Duodenal mucosa (tissue), 2 donors: ENCODE measurements at regions not wholly inside any gene's neighbourhood (a gene's known extent, or its start where the extent isn't known, plus 50 kb on each side); places are given as distances from the start of the nearest gene placed in this dataset.

Experiments used
- H3K27ac ChIP-seq: one replicate; pipeline ENCODE4 v1.7.0; 2013; ENCODE audit warnings: low read depth, low read length
- H3K27me3 ChIP-seq, 2 donors: one replicate each; pipeline ENCODE4 v1.7.0; 2013; ENCODE audit warnings: low read length in 2 of 2, control low read depth in 1 of 2; ENCODE audit not compliant: insufficient read depth in 2 of 2, control insufficient read depth in 1 of 2
- H3K36me3 ChIP-seq, 2 donors: one replicate each; pipeline ENCODE4 v1.7.0; 2013; ENCODE audit warnings: low read length in 2 of 2, control low read depth in 1 of 2; ENCODE audit not compliant: insufficient read depth in 2 of 2, control insufficient read depth in 1 of 2
- H3K4me1 ChIP-seq, 2 donors: one replicate each; pipeline ENCODE4 v1.7.0; 2013; ENCODE audit warnings: low read length in 2 of 2, control low read depth in 1 of 2; ENCODE audit not compliant: insufficient read depth in 2 of 2, control insufficient read depth in 1 of 2
- H3K4me3 ChIP-seq, 2 donors: one replicate each; pipeline ENCODE4 v1.7.0; 2013; ENCODE audit warnings: low read length in 2 of 2, low read depth in 1 of 2
- H3K9ac ChIP-seq, 2 donors: one replicate each; pipeline ENCODE4 v1.7.0; 2013; ENCODE audit warnings: low read length in 2 of 2, low read depth in 1 of 2
- H3K9me3 ChIP-seq, 2 donors: one replicate each; pipeline ENCODE4 v1.7.0; 2013; ENCODE audit warnings: low read length in 2 of 2, control low read depth in 1 of 2; ENCODE audit not compliant: control insufficient read depth in 1 of 2

DNA sequence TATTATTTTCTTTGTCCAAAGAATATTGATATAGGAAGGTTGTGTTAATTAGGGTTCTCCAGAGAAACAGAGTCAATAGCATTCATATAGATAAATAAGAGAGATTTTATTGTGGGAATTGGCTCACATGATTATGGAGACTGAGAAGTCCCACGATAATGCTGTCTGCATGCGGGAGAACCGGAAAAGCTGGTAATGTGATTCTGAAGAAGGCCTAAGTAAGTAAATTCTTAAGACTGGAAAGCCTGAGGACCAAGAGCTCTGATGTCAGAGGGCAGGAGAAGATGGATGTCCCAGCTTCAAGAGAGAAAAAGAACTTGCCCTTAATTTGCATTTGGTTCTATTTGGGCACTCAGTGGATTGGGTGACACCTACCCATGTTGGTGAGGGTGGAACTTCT is 307.4 kb upstream of the C9orf72 start:
- Histone ChIP-seq H3K9ac (no peak overlapping the region), H3K27ac (no peak overlapping the region), H3K9me3 (no peaks in the 10 kb centered on the region), H3K4me3 (no peak overlapping the region), H3K27me3 (no peaks in the 10 kb centered on the region), H3K36me3 (no peaks in the 10 kb centered on the region), H3K4me1 (no peaks in the 10 kb centered on the region)

DNA sequence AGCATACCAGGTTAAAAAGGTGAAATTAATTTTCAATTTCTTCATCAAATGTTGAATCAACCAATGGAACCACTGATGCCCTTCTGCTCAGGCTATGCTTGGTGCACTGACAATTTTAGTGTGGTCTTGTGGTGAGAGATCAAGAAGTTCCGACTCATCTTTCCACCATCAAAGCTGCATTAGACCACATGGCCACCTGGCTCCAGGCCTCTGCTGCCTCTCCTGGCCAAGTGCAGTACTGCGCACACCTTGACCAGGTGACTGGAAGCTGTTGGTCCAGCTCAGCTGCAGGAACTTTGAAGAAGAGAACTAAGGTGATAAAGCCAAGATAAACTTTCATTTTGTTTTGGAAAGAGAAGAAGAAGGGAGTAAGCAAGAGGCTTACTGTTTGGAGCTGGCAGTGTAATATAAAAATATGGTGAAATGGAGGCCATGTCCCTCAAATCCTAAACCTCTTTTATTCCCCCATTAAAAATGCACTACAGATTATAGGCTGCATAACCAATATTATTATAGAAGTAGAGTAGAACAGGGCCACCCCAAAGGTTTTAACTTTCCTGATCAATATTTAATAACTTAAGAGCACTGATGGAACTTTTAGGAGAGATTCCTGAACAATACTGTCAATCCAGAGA is 315.5 kb upstream of the C9orf72 start:
- Histone ChIP-seq H3K4me1 (no peaks in the 10 kb centered on the region), H3K9ac (no peak overlapping the region), H3K27ac (no peak overlapping the region), H3K36me3 (no peaks in the 10 kb centered on the region), H3K27me3 (no peaks in the 10 kb centered on the region), H3K4me3 (no peak overlapping the region), H3K9me3 (no peaks in the 10 kb centered on the region)

DNA sequence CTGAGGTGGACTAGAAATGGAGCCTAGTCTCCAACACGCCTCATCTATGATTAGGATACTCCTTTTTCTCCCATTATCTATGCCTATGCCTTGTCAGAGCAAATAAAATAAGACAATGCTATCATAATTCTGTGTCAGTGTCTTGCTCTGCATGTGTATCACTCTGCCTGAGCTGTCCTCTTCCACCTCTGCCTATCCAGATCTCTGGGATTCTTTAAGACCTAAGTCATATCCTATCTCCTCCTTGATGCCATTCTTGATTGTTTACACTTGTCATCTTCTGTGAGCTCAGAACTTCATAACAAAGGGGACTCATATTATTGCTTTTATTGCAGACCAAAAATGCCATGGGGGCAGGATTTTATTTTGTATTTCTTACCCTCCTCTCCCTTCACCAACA is 351.2 kb upstream of the C9orf72 start:
- no peak overlapping the region for H3K4me3 ChIP-seq
- H3K9ac ChIP-seq: no peak overlapping the region
- no peaks in the 10 kb centered on the region for H3K9me3 ChIP-seq
- no peaks in the 10 kb centered on the region for H3K27me3 ChIP-seq
- no peaks in the 10 kb centered on the region for H3K36me3 ChIP-seq
- H3K27ac ChIP-seq: no peak overlapping the region
- H3K4me1 ChIP-seq: no peaks in the 10 kb centered on the region

DNA sequence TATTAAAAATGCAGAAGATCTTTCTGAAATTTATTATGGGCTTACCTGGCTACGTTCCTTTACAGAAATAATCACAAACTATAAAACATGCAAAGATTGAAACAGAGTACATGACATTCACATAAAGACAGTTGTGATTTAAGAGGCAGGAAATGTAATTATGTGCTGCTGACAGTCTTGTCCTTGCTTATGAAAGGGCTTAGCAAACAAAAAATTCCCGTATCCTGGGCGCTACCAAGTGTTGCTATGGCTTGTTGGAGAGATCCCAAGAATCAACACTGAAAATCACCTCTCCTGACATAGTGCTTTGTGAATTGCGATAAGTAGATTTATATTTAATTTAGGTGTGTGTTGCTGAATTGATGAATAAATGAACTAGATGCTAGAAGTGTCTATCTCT is 352.5 kb upstream of the C9orf72 start:
- Histone ChIP-seq H3K27ac (no peak overlapping the region), H3K4me1 (no peaks in the 10 kb centered on the region), H3K4me3 (no peak overlapping the region), H3K9ac (no peak overlapping the region), H3K9me3 (no peaks in the 10 kb centered on the region), H3K27me3 (no peaks in the 10 kb centered on the region), H3K36me3 (no peaks in the 10 kb centered on the region)

DNA sequence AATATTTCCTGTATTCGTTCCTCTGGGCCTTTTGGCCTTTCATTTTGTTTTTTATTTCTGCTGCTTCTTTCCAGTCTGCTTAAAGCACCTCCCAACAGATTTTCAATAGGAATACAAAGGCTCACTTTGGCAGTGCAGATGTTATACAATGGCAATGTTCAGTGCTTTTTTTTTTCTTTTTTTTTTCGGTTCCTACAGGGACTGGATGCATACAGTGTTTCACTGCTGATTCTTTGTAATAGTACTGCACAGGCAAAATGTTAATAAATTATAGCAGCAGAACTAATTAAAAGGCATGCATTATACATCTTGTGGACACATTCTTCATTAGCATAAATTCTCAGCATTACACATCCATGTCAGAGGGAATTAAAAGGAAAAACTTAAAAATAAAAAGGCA is 356.6 kb upstream of the C9orf72 start:
- Histone ChIP-seq H3K36me3 (no peaks in the 10 kb centered on the region), H3K27ac (no peak overlapping the region), H3K4me1 (no peaks in the 10 kb centered on the region), H3K27me3 (no peaks in the 10 kb centered on the region), H3K9me3 (no peaks in the 10 kb centered on the region), H3K4me3 (no peak overlapping the region), H3K9ac (no peak overlapping the region)

DNA sequence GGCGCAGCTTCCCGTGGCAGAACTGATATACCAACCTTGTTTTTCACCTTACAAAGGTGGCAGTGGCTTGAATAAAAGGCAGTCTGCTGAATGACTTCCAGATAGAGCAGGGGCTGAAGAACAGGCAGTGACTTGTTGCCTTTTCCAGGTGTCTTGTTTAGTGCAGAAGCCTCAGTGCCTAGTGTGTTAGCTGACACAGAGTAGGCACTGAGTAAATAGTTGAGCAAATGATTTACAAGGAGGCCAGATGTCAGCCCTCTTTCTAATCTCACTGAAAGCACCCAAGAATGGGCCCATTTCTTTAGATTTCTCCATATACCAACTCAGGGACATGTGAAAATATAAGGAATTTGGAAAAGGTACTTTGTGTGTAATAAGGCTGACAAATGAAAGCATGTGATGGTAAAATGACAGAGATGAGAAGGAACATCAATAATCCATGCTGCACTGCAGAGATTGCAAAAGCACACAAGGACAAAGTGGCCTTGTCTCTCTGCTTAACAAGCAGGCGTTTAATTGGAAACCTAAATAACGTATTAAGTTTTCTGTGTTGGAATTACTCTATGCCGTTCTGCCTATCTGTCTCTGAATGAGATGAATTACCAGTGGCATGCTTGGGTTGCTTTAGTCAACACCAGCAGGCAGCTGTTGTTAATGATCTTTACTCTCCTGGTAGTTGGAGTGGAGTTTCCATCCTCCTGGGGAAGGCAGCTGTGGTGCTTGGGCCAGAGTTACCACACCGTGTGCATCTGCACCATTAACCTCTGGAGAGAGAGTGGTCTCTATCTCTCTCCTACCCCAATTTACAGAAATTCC is 360.1 kb upstream of the C9orf72 start:
- H3K4me3 ChIP-seq: no peak overlapping the region
- H3K36me3 ChIP-seq: no peaks in the 10 kb centered on the region
- H3K9ac ChIP-seq: no peak overlapping the region
- no peaks in the 10 kb centered on the region for H3K27me3 ChIP-seq
- no peaks in the 10 kb centered on the region for H3K4me1 ChIP-seq
- no peaks in the 10 kb centered on the region for H3K9me3 ChIP-seq
- no peak overlapping the region for H3K27ac ChIP-seq

DNA sequence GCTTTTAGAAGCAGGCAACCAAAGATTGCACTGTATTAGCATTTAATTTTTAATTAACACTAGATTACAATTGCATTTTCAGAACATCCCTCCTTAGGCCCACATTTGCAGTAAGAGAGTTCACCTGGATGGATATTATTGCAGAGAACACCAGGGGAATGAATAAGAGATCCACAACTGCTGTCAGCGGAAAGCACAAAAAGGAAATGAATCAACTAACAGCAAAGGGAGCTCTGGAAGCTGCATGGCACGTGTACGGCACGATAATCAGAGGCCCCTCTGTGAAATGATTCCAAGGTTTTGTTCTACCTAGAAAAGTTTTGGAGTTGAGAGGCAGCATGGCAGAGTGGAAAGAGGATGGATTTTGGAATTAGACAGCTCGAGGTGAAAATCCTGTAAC is 361.2 kb upstream of the C9orf72 start:
- H3K27me3 ChIP-seq: no peaks in the 10 kb centered on the region
- H3K9me3 ChIP-seq: no peaks in the 10 kb centered on the region
- no peak overlapping the region for H3K27ac ChIP-seq
- H3K4me1 ChIP-seq: no peaks in the 10 kb centered on the region
- H3K9ac ChIP-seq: no peak overlapping the region
- no peak overlapping the region for H3K4me3 ChIP-seq
- no peaks in the 10 kb centered on the region for H3K36me3 ChIP-seq

DNA sequence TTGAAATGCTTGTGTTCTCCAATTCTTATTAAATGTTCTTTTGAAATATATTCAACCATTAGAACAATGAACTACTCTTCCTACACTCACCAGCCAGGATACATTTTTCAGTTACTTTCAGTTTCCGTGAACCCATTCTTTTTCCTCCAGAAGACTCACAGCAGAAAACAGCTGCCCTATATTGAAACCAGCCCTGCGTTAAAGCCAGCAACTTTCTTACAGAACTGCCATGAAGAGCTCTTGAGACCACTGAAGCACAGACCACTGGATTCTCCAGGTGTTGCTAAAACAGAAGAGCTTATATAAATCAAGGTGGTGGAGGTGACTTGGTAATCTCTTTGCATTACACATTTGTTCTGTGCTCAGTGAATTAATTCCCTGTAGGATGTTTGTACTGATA is 365.9 kb upstream of the C9orf72 start:
- no peaks in the 10 kb centered on the region for H3K27me3 ChIP-seq
- H3K36me3 ChIP-seq: no peaks in the 10 kb centered on the region
- no peak overlapping the region for H3K4me3 ChIP-seq
- H3K9ac ChIP-seq: no peak overlapping the region
- no peaks in the 10 kb centered on the region for H3K9me3 ChIP-seq
- no peak overlapping the region for H3K27ac ChIP-seq
- no peaks in the 10 kb centered on the region for H3K4me1 ChIP-seq

DNA sequence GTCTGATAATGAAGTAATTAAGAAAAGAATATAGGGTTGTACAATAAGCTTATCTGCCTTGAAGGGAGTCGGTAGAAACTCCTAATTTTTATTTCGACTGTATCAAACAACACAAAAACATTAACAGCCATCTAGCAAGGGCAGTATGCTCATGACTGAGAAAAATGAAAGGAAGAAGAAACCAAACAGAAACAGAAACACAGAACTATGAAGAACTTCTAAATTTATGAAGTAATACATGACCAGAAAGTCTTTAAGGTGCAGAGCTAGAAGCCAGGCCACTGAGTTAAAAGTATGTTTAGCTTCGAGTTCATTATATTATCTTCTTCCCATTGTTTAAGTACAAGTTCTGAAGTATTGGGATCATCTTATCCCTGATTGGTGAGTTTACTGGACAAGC is 367.3 kb upstream of the C9orf72 start:
- no peaks in the 10 kb centered on the region for H3K36me3 ChIP-seq
- no peaks in the 10 kb centered on the region for H3K27me3 ChIP-seq
- no peaks in the 10 kb centered on the region for H3K9me3 ChIP-seq
- H3K27ac ChIP-seq: no peak overlapping the region
- H3K9ac ChIP-seq: no peak overlapping the region
- no peaks in the 10 kb centered on the region for H3K4me1 ChIP-seq
- H3K4me3 ChIP-seq: no peak overlapping the region

DNA sequence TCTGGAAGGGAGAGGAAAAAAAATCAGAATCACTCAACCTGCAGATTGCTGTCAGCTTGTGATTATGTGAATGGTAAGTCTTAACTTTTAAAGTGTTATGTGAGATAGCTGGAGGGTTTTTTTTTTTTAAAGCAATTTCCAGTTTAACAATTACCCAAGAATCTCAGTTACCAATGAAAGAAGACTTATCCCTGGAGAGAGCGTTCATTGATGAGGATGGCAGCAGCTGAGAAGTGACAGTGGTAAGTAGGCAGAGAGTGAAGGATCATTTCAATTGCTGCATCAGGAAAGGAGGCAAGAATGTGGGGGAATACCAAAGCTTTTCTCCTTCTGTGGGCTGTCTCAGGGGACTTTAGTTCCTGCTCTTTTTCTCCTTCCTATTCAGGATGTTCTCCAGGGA is 370.2 kb upstream of the C9orf72 start:
- no peaks in the 10 kb centered on the region for H3K4me1 ChIP-seq

More for the DNA sequence above, 370.2 kb upstream of the C9orf72 start:
- Histone ChIP-seq H3K36me3 (no peaks in the 10 kb centered on the region), H3K4me3 (no peak overlapping the region), H3K27ac (no peak overlapping the region), H3K27me3 (no peaks in the 10 kb centered on the region), H3K9me3 (no peaks in the 10 kb centered on the region), H3K9ac (no peak overlapping the region)
